H9 (cell line): ENCODE measurements at regions not wholly inside any gene's neighbourhood (a gene's known extent, or its start where the extent isn't known, plus 50 kb on each side); places are given as distances from the start of the nearest gene placed in this dataset.

Experiments
- DNase-seq: peaks from one replicate; pipeline ENCODE4 v3.0.0-alpha.2; 2017
- H2AFZ ChIP-seq: one replicate; pipeline ENCODE4 v1.6.1; 2013; ENCODE audit warnings: mild to moderate bottlenecking, low read length, control low read depth, moderate library complexity
- H2AK5ac ChIP-seq: 2 replicates; pipeline ENCODE4 v1.6.1; 2013; ENCODE audit warnings: low read length, control low read depth, mixed read lengths; ENCODE audit not compliant: insufficient read length
- H2BK120ac ChIP-seq: one replicate; pipeline ENCODE4 v1.6.1; 2013; ENCODE audit warnings: low read depth, mild to moderate bottlenecking, low read length, control low read depth, inconsistent platforms; ENCODE audit not compliant: poor library complexity, severe bottlenecking
- H2BK12ac ChIP-seq: 2 replicates; pipeline ENCODE4 v1.6.1; 2013; ENCODE audit warnings: low read length, control low read depth, mixed read lengths, low read depth; ENCODE audit not compliant: insufficient read length
- H2BK15ac ChIP-seq: 2 replicates; pipeline ENCODE4 v1.6.1; 2013; ENCODE audit warnings: low read depth, low read length, control low read depth
- H2BK20ac ChIP-seq: one replicate; pipeline ENCODE4 v1.6.1; 2013; ENCODE audit warnings: low read depth, mild to moderate bottlenecking, low read length, control low read depth, inconsistent platforms; ENCODE audit not compliant: poor library complexity, severe bottlenecking
- H2BK5ac ChIP-seq: 2 replicates; pipeline ENCODE4 v1.6.1; 2013; ENCODE audit warnings: low read length, control low read depth, mixed read lengths; ENCODE audit not compliant: insufficient read length
- H3K14ac ChIP-seq: 2 replicates; pipeline ENCODE4 v1.6.1; 2013; ENCODE audit warnings: low read length, control low read depth; ENCODE audit not compliant: insufficient read depth
- H3K18ac ChIP-seq: 2 replicates; pipeline ENCODE4 v1.6.1; 2013; ENCODE audit warnings: low read depth, mild to moderate bottlenecking, mixed read lengths, low read length, control low read depth; ENCODE audit not compliant: insufficient read length
- H3K23ac ChIP-seq: 2 replicates; pipeline ENCODE4 v1.6.1; 2013; ENCODE audit warnings: low read length, control low read depth, mixed read lengths, low read depth; ENCODE audit not compliant: insufficient read length
- H3K23me2 ChIP-seq: 2 replicates; pipeline ENCODE4 v1.6.1; 2013; ENCODE audit warnings: low read depth, mild to moderate bottlenecking, mixed read lengths, low read length, control low read depth; ENCODE audit not compliant: insufficient read length, poor library complexity, severe bottlenecking
- H3K27ac ChIP-seq: 2 replicates; pipeline ENCODE4 v1.5.1; 2013; ENCODE audit warnings: low read length, control low read depth, mixed read lengths, low read depth; ENCODE audit not compliant: insufficient read length
- H3K27me3 ChIP-seq: 2 replicates; pipeline ENCODE4 v1.6.1; 2013; ENCODE audit warnings: low read length, control low read depth, inconsistent platforms; ENCODE audit not compliant: insufficient read depth
- H3K4ac ChIP-seq: 2 replicates; pipeline ENCODE4 v1.6.1; 2013; ENCODE audit warnings: low read depth, mild to moderate bottlenecking, control low read depth, inconsistent platforms, low read length, moderate library complexity
- H3K4me1 ChIP-seq: 2 replicates; pipeline ENCODE4 v1.6.1; 2013; ENCODE audit warnings: low read length, control low read depth, inconsistent platforms; ENCODE audit not compliant: insufficient read depth
- H3K4me2 ChIP-seq: 2 replicates; pipeline ENCODE4 v1.6.1; 2013; ENCODE audit warnings: low read length, control low read depth, mixed read lengths; ENCODE audit not compliant: insufficient read length, insufficient read depth
- H3K56ac ChIP-seq: 2 replicates; pipeline ENCODE4 v1.6.1; 2013; ENCODE audit warnings: low read depth, mild to moderate bottlenecking, mixed read lengths, low read length, control low read depth; ENCODE audit not compliant: insufficient read length
- H3K79me1 ChIP-seq: 2 replicates; pipeline ENCODE4 v1.6.1; 2013; ENCODE audit warnings: low read depth, mild to moderate bottlenecking, moderate library complexity, low read length, control low read depth, inconsistent platforms; ENCODE audit not compliant: insufficient read depth, poor library complexity, severe bottlenecking
- H3K79me2 ChIP-seq: 2 replicates; pipeline ENCODE4 v1.6.1; 2013; ENCODE audit warnings: low read length, control low read depth, inconsistent platforms; ENCODE audit not compliant: insufficient read depth
- H3K9ac ChIP-seq: 2 replicates; pipeline ENCODE4 v1.6.1; 2013; ENCODE audit warnings: low read length, control low read depth, mixed read lengths; ENCODE audit not compliant: insufficient read length; ENCODE audit errors: extremely low read depth
- H3K9me3 ChIP-seq: one replicate; pipeline ENCODE4 v1.6.1; 2013; ENCODE audit warnings: low read depth, low read length, inconsistent platforms; ENCODE audit not compliant: control insufficient read depth
- H3T11ph ChIP-seq: one replicate; pipeline ENCODE4 v1.6.1; 2013; ENCODE audit warnings: mild to moderate bottlenecking, low read length, control low read depth, inconsistent platforms
- H4K20me1 ChIP-seq: one replicate; pipeline ENCODE4 v1.6.1; 2013; ENCODE audit not compliant: control insufficient read depth, insufficient read length, insufficient read depth
- H4K5ac ChIP-seq: 2 replicates; pipeline ENCODE4 v1.6.1; 2013; ENCODE audit warnings: low read depth, mild to moderate bottlenecking, mixed read lengths, low read length, control low read depth; ENCODE audit not compliant: insufficient read length
- H4K8ac ChIP-seq: replicated peaks from 2 replicates; pipeline ENCODE4 v1.6.1; 2013; ENCODE audit warnings: low read length, control low read depth, mixed read lengths, low read depth; ENCODE audit not compliant: insufficient read length
- H4K91ac ChIP-seq: 2 replicates; pipeline ENCODE4 v1.6.1; 2013; ENCODE audit warnings: low read depth, mild to moderate bottlenecking, moderate library complexity, mixed read lengths, low read length, control low read depth; ENCODE audit not compliant: insufficient read length
- H3K27ac Mint-ChIP-seq, 3 experiments: 2 replicates in 2 of 3; 3 replicates in 1 of 3; pipeline ENCODE4 v1.8.0; 2020 to 2021; ENCODE audit warnings: mixed read lengths in 3 of 3, mild to moderate bottlenecking in 1 of 3, moderate library complexity in 1 of 3
- H3K27me3 Mint-ChIP-seq: 2 replicates; pipeline ENCODE4 v1.8.0; 2021; ENCODE audit warnings: low read depth, mild to moderate bottlenecking, moderate library complexity, mixed read lengths
- H3K36me3 Mint-ChIP-seq, 3 experiments: 2 replicates in 2 of 3; 3 replicates in 1 of 3; pipeline ENCODE4 v1.8.0; 2020 to 2021; ENCODE audit warnings: low read depth in 3 of 3, mixed read lengths in 3 of 3; ENCODE audit not compliant: insufficient read depth in 1 of 3
- H3K4me1 Mint-ChIP-seq, 2 experiments: 2 replicates each; pipeline ENCODE4 v1.8.0; 2020; ENCODE audit warnings: mixed read lengths in 2 of 2
- H3K4me3 Mint-ChIP-seq, 2 experiments: 2 replicates in 1 of 2; 3 replicates in 1 of 2; pipeline ENCODE4 v1.8.0; 2020 to 2021; ENCODE audit warnings: mild to moderate bottlenecking in 2 of 2, mixed read lengths in 2 of 2, moderate library complexity in 1 of 2
- H3K9me3 Mint-ChIP-seq, 2 experiments: 2 replicates in 1 of 2; 3 replicates in 1 of 2; pipeline ENCODE4 v1.8.0; 2020; ENCODE audit warnings: mild to moderate bottlenecking in 2 of 2, mixed read lengths in 2 of 2, moderate library complexity in 1 of 2
- CTCF ChIP-seq: fragments of 200-600 bp; sonication (generic); conservative IDR thresholded peaks from 3 replicates; pipeline ENCODE4 v1.8.0; 2021; ENCODE audit warnings: antibody characterized with exemption, mild to moderate bottlenecking
- WGBS: extraction: QIAGEN DNeasy Blood & Tissue Kit; methylation state at CpG from one replicate; pipeline ENCODE4 v1.1.7; 2013; ENCODE audit warnings: missing lambda C conversion rate, low lambda C conversion rate, mixed read lengths; ENCODE audit not compliant: insufficient read length; ENCODE audit errors: extremely low coverage; 5-methylcytosine and 5-hydroxymethylcytosine counted together

- Histone ChIP-seq H4K5ac (no peak overlapping the region), H3T11ph (no peak overlapping the region), H3K18ac (no peak overlapping the region), H2BK20ac (no peak overlapping the region), H4K91ac (no peak overlapping the region), H4K8ac (no peak overlapping the region), H3K4me2 (no peak overlapping the region), H2BK120ac (no peak overlapping the region), H3K23me2 (no peaks in the 10 kb centered on the region), H2BK12ac (no peak overlapping the region), H3K27me3 (no peaks in the 10 kb centered on the region), H2AFZ (no peak overlapping the region), H4K20me1 (no peaks in the 10 kb centered on the region), H3K23ac (no peak overlapping the region), H3K4ac (no peak overlapping the region), H2BK5ac (no peak overlapping the region), H3K9ac (no peak overlapping the region), H2BK15ac (no peak overlapping the region), H3K27ac (no peak overlapping the region), H2AK5ac (no peak overlapping the region), H3K56ac (no peak overlapping the region), H3K79me2 (no peaks in the 10 kb centered on the region), H3K9me3 (no peaks in the 10 kb centered on the region), H3K4me1 (no peaks in the 10 kb centered on the region), H3K79me1 (no peaks in the 10 kb centered on the region), H3K14ac (no peak overlapping the region)
- DNase-seq, result no peak
- no peak for TF ChIP-seq CTCF
- no peak overlapping the region for H3K4me3 Mint-ChIP-seq
- peaks cover 2 to 16% of the 10 kb centered on the region in 2 experiments; a peak in 3 of 4 replicates for H3K4me1 Mint-ChIP-seq
- no CpG with 5 or more reads among the region's 5 CpGs for WGBS
- H3K27me3 Mint-ChIP-seq, result peaks cover 9% of the 10 kb centered on the region
- H3K9me3 Mint-ChIP-seq, result peaks cover 3 to 5% of the 10 kb centered on the region in 2 experiments
- no peak overlapping the region for H3K27ac Mint-ChIP-seq
- peaks cover 0 to 3% (median 0%) of the 10 kb centered on the region in 3 experiments; a peak in 3 of 7 replicates for H3K36me3 Mint-ChIP-seq
Measured at GRCh38 chr2:2653231-2653630, 322.2 kb upstream of the MYT1L start.
